Naive thymus-derived CD4-positive, alpha-beta T cell (primary cell): ENCODE measurements at regions not wholly inside any gene's neighbourhood (a gene's known extent, or its start where the extent isn't known, plus 50 kb on each side); places are given as distances from the start of the nearest gene placed in this dataset.

Experiments
- ATAC-seq: fragments of 150-1000 bp; cut with Tn5 transposase; 2 replicates; pipeline ENCODE4 v1.10.0; 2021; ENCODE audit warnings: mild to moderate bottlenecking, moderate library complexity
- CTCF ChIA-PET: fragments of 350-600 bp; sonication (Branson Sonifier 250); formaldehyde crosslinking; loops from one replicate; lab custom pipeline; 2021; ENCODE audit warnings: antibody characterized with exemption; lab: Charles Lee
- POLR2A ChIA-PET: fragments of 350-600 bp; sonication (Branson Sonifier 250); formaldehyde crosslinking; loops from one replicate; lab custom pipeline; 2021; ENCODE audit warnings: antibody characterized with exemption, inconsistent platforms; lab: Charles Lee
- DNase-seq, 9 donors: peaks; one replicate each; pipeline versions ENCODE4 v3.0.0 to v3.0.0-alpha.2; 2020 to 2022; ENCODE audit warnings: mixed read lengths in 1 of 9
- H3K27ac ChIP-seq: one replicate; pipeline ENCODE4 v1.7.0; 2013; ENCODE audit warnings: mild to moderate bottlenecking, low read depth, low read length, moderate library complexity
- H3K27me3 ChIP-seq, 2 donors: one replicate each; pipeline ENCODE4 v1.7.0; 2013; ENCODE audit warnings: low read length in 2 of 2, mild to moderate bottlenecking in 2 of 2, moderate library complexity in 2 of 2; ENCODE audit not compliant: control insufficient read depth in 2 of 2, insufficient read depth in 2 of 2
- H3K36me3 ChIP-seq, 3 experiments: 1 replicate in 2 of 3; 2 replicates in 1 of 3; pipeline ENCODE4 v1.7.0; 2013; ENCODE audit warnings: low read length in 3 of 3, mild to moderate bottlenecking in 3 of 3, moderate library complexity in 1 of 3; ENCODE audit not compliant: insufficient read depth in 3 of 3, control insufficient read depth in 2 of 3
- H3K4me1 ChIP-seq, 2 donors: one replicate each; pipeline ENCODE4 v1.7.0; 2013; ENCODE audit warnings: low read length in 2 of 2, mild to moderate bottlenecking in 2 of 2, moderate library complexity in 1 of 2; ENCODE audit not compliant: control insufficient read depth in 2 of 2, insufficient read depth in 2 of 2
- H3K4me3 ChIP-seq: 2 replicates; pipeline ENCODE4 v1.7.0; 2013; ENCODE audit warnings: mild to moderate bottlenecking, low read length
- H3K9me3 ChIP-seq, 3 experiments: 1 replicate in 2 of 3; 2 replicates in 1 of 3; pipeline ENCODE4 v1.7.0; 2013; ENCODE audit warnings: low read length in 3 of 3; ENCODE audit not compliant: control insufficient read depth in 2 of 3
- H3K27ac Mint-ChIP-seq, 9 donors: one replicate each; pipeline ENCODE4 v1.8.0; 2020 to 2022; ENCODE audit warnings: mixed read lengths in 9 of 9, mild to moderate bottlenecking in 8 of 9, moderate library complexity in 5 of 9, inconsistent platforms in 2 of 9
- H3K27me3 Mint-ChIP-seq, 5 donors: one replicate each; pipeline ENCODE4 v1.8.0; 2021 to 2022; ENCODE audit warnings: mixed read lengths in 5 of 5, mild to moderate bottlenecking in 1 of 5
- H3K36me3 Mint-ChIP-seq, 5 donors: one replicate each; pipeline ENCODE4 v1.8.0; 2020 to 2022; ENCODE audit warnings: mixed read lengths in 5 of 5, mild to moderate bottlenecking in 3 of 5, inconsistent platforms in 1 of 5
- H3K4me1 Mint-ChIP-seq, 7 donors: one replicate each; pipeline ENCODE4 v1.8.0; 2020 to 2022; ENCODE audit warnings: mixed read lengths in 7 of 7, mild to moderate bottlenecking in 3 of 7, inconsistent platforms in 1 of 7
- H3K4me3 Mint-ChIP-seq, 10 donors: one replicate each; pipeline ENCODE4 v1.8.0; 2020 to 2022; ENCODE audit warnings: mild to moderate bottlenecking in 10 of 10, mixed read lengths in 10 of 10, moderate library complexity in 6 of 10, inconsistent platforms in 2 of 10
- H3K9me3 Mint-ChIP-seq, 11 donors: one replicate each; pipeline ENCODE4 v1.8.0; 2020 to 2022; ENCODE audit warnings: mixed read lengths in 11 of 11, mild to moderate bottlenecking in 4 of 11, inconsistent platforms in 1 of 11, moderate library complexity in 1 of 11
- intact Hi-C, 2 donors: fragments of 100-400 bp; cut with micrococcal nuclease; formaldehyde crosslinking; loops; one replicate each; pipeline ENCODE4 v1.15.1; 2023

DNA sequence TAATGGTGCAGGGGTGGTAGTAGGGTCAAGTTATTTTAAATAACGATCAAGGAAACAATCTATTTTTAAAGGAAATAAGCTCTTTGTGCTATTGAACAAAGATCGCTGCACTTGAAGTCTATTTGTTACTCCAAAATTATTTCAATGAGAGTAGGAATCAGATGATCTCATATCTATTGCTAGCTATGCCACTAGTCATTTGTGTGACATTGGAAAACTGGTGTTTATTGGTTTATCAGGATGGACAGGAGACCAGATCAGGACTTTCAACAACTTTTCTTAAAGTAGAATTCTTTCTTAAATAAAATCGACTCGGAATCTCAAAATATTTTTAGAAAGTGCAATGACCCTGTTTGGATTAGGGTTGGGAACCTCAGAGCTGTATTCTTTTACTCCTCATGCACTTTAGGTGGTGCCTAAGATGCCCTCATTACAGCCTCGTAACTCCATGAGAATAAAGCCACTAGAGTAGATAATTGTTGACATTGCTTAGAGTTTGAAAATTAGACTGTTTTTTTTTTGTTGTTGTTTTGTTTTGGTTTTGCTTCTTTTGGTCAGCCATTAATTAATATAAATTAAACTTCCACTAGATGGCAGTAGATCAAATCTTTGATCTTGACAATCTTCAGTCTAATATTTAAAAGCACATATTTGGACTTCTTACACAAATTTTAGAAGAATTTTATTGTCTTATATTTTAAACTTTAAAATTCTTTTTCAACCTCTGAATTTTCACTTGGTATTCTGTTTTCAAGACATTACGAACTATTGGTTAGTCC, 352.4 kb downstream of the USP25 start:
- Mint-ChIP-seq H3K36me3 (no peaks in the 10 kb centered on the region), H3K9me3 (no peaks in the 10 kb centered on the region), H3K27ac (no peak overlapping the region), H3K27me3 (no peaks in the 10 kb centered on the region), H3K4me1 (no peaks in the 10 kb centered on the region), H3K4me3 (no peak overlapping the region)
- H3K4me3 ChIP-seq: no peak overlapping the region
- ATAC-seq (no peak), DNase-seq (no peak)
- ChIA-PET CTCF (interaction anchor here (0.6 to 0.9 kb wide), 2 partner anchors 79 to 248 kb away, joined by 3 read pairs; no protein-coding TSS in a partner anchor), POLR2A (no interaction called here)
- no peaks in the 10 kb centered on the region for H3K27me3 ChIP-seq
- H3K9me3 ChIP-seq: no peaks in the 10 kb centered on the region
- H3K4me1 ChIP-seq: no peaks in the 10 kb centered on the region
- intact Hi-C loops: loop anchor here (1.0 to 2.0 kb wide), 2 partner anchors 248 to 249 kb away; no protein-coding TSS in a partner anchor
- no peaks in the 10 kb centered on the region for H3K36me3 ChIP-seq
- H3K27ac ChIP-seq: no peak overlapping the region

GRCh38 chr21:16084776-16085364, 355.1 kb downstream of the USP25 start:
- H3K9me3 ChIP-seq: no peaks in the 10 kb centered on the region
- CTCF ChIA-PET: no interaction called here
- no peaks in the 10 kb centered on the region for H3K4me1 ChIP-seq
- H3K36me3 Mint-ChIP-seq: no peaks in the 10 kb centered on the region
- no peak overlapping the region for H3K27ac ChIP-seq
- no peak overlapping the region for H3K4me3 ChIP-seq
- POLR2A ChIA-PET: no interaction called here
- no peak overlapping the region for H3K4me3 Mint-ChIP-seq
- H3K27me3 Mint-ChIP-seq: no peaks in the 10 kb centered on the region
- no peaks in the 10 kb centered on the region for H3K27me3 ChIP-seq
- no peaks in the 10 kb centered on the region for H3K36me3 ChIP-seq
- H3K4me1 Mint-ChIP-seq: no peaks in the 10 kb centered on the region
- ATAC-seq (no peak), DNase-seq (no peak)
- H3K9me3 Mint-ChIP-seq: no peaks in the 10 kb centered on the region
- H3K27ac Mint-ChIP-seq: no peak overlapping the region
- intact Hi-C loops: no loop called here

DNA sequence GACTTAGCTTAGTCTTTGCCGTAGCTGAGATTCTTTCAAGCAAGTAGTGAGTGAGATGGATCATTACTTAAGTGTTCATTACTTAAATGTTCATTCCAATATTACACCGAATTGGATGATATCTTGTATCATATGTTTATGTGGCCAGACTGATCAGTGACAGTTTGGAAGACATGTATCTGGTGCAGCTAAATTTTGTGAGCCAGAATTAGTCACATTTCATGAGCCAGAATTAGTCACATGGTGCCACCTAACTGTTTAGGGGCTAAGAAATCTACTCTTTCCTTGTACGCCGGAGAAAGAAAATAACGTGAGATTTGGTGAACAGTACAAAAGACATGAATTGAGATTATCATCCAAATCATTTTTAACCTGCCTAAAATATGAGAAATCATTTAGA, 355.6 kb downstream of the USP25 start:
- no peaks in the 10 kb centered on the region for H3K9me3 ChIP-seq
- no peak for ATAC-seq
- Mint-ChIP-seq H3K4me1 (no peaks in the 10 kb centered on the region), H3K27ac (no peak overlapping the region), H3K36me3 (no peaks in the 10 kb centered on the region), H3K4me3 (no peak overlapping the region), H3K27me3 (no peaks in the 10 kb centered on the region), H3K9me3 (no peaks in the 10 kb centered on the region)
- intact Hi-C loops: no loop called here
- ChIA-PET POLR2A (no interaction called here), CTCF (no interaction called here)
- no peaks in the 10 kb centered on the region for H3K4me1 ChIP-seq
- no peaks in the 10 kb centered on the region for H3K27me3 ChIP-seq
- DNase-seq: no peak
- no peaks in the 10 kb centered on the region for H3K36me3 ChIP-seq
- H3K4me3 ChIP-seq: no peak overlapping the region
- no peak overlapping the region for H3K27ac ChIP-seq

GRCh38 chr21:16086121-16086520, 356.3 kb downstream of the USP25 start:
- no peaks in the 10 kb centered on the region for H3K9me3 Mint-ChIP-seq
- no peaks in the 10 kb centered on the region for H3K9me3 ChIP-seq
- ATAC-seq (no peak), DNase-seq (no peak)
- H3K4me3 ChIP-seq: no peak overlapping the region
- H3K27ac ChIP-seq: no peak overlapping the region
- no peaks in the 10 kb centered on the region for H3K4me1 ChIP-seq
- CTCF ChIA-PET: no interaction called here
- intact Hi-C loops: no loop called here
- H3K36me3 ChIP-seq: no peaks in the 10 kb centered on the region
- H3K27me3 Mint-ChIP-seq: no peaks in the 10 kb centered on the region
- H3K36me3 Mint-ChIP-seq: no peaks in the 10 kb centered on the region
- H3K4me3 Mint-ChIP-seq: no peak overlapping the region
- H3K4me1 Mint-ChIP-seq: no peaks in the 10 kb centered on the region
- POLR2A ChIA-PET: no interaction called here
- no peak overlapping the region for H3K27ac Mint-ChIP-seq
- H3K27me3 ChIP-seq: no peaks in the 10 kb centered on the region

DNA sequence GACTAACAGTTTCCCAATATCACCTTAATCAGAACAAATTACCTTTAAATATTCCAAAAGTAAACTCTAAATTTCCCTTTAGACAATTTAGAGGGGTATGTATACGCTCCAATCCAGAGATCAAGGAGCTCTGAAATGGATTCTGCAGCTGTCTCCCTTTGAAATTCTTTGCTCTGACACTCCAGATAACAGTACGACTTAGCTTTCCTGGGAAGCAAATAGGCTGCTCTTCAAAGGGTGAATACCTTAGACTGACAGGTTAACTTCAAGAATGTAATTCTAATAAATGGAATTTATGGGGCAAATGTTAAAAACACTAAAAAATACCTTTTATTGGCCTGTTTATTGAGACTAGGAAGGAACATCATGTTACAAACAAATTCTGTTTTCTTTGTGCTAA, 357.2 kb downstream of the USP25 start:
- no peak overlapping the region for H3K27ac Mint-ChIP-seq
- no peaks in the 10 kb centered on the region for H3K4me1 ChIP-seq
- CTCF ChIA-PET: no interaction called here
- H3K4me3 Mint-ChIP-seq: no peak overlapping the region
- no peaks in the 10 kb centered on the region for H3K4me1 Mint-ChIP-seq
- ATAC-seq: no peak
- DNase-seq: no peak
- H3K4me3 ChIP-seq: no peak overlapping the region
- no peaks in the 10 kb centered on the region for H3K27me3 Mint-ChIP-seq
- intact Hi-C loops: no loop called here
- H3K36me3 Mint-ChIP-seq: no peaks in the 10 kb centered on the region
- H3K27me3 ChIP-seq: no peaks in the 10 kb centered on the region
- H3K27ac ChIP-seq: no peak overlapping the region
- H3K9me3 Mint-ChIP-seq: no peaks in the 10 kb centered on the region
- no peaks in the 10 kb centered on the region for H3K9me3 ChIP-seq
- no peaks in the 10 kb centered on the region for H3K36me3 ChIP-seq
- POLR2A ChIA-PET: no interaction called here

GRCh38 chr21:16087523-16087922, 357.7 kb downstream of the USP25 start:
- no peaks in the 10 kb centered on the region for H3K9me3 Mint-ChIP-seq

GRCh38 chr21:16088056-16088455, 358.3 kb downstream of the USP25 start:
- DNase-seq (no peak), ATAC-seq (no peak)
- Histone ChIP-seq H3K27me3 (no peaks in the 10 kb centered on the region), H3K4me1 (no peaks in the 10 kb centered on the region), H3K9me3 (no peaks in the 10 kb centered on the region), H3K4me3 (no peak overlapping the region), H3K27ac (no peak overlapping the region), H3K36me3 (no peaks in the 10 kb centered on the region)
- POLR2A ChIA-PET: no interaction called here
- no peaks in the 10 kb centered on the region for H3K9me3 Mint-ChIP-seq
- H3K4me1 Mint-ChIP-seq: no peaks in the 10 kb centered on the region
- no peak overlapping the region for H3K4me3 Mint-ChIP-seq
- no peak overlapping the region for H3K27ac Mint-ChIP-seq
- CTCF ChIA-PET: interaction anchor here (0.6 kb wide), 1 partner anchor 100 kb away, joined by 4 read pairs; no protein-coding TSS in a partner anchor
- H3K36me3 Mint-ChIP-seq: no peaks in the 10 kb centered on the region
- no peaks in the 10 kb centered on the region for H3K27me3 Mint-ChIP-seq
- intact Hi-C loops: no loop called here

More at GRCh38 chr21:16087523-16087922, 357.7 kb downstream of the USP25 start:
- no peak overlapping the region for H3K27ac ChIP-seq
- no peak for ATAC-seq
- no peak for DNase-seq
- ChIA-PET CTCF (interaction anchor here (0.6 kb wide), 1 partner anchor 100 kb away, joined by 4 read pairs; no protein-coding TSS in a partner anchor), POLR2A (no interaction called here)
- no peaks in the 10 kb centered on the region for H3K36me3 ChIP-seq
- no peaks in the 10 kb centered on the region for H3K27me3 ChIP-seq
- intact Hi-C loops: no loop called here
- no peak overlapping the region for H3K4me3 ChIP-seq
- Mint-ChIP-seq H3K36me3 (no peaks in the 10 kb centered on the region), H3K27ac (no peak overlapping the region), H3K27me3 (no peaks in the 10 kb centered on the region), H3K4me1 (no peaks in the 10 kb centered on the region), H3K4me3 (no peak overlapping the region)
- H3K4me1 ChIP-seq: no peaks in the 10 kb centered on the region
- H3K9me3 ChIP-seq: no peaks in the 10 kb centered on the region
